Glutamatergic neuron (in vitro differentiated cells): ENCODE measurements at regions not wholly inside any gene's neighbourhood (a gene's known extent, or its start where the extent isn't known, plus 50 kb on each side); places are given as distances from the start of the nearest gene placed in this dataset.

Source experiments
- DNase-seq: peaks from one replicate; pipeline ENCODE4 v3.0.0; 2022
- H3K27ac Mint-ChIP-seq: one replicate; pipeline ENCODE4 v1.8.0; 2020; ENCODE audit warnings: mild to moderate bottlenecking, mixed read lengths, inconsistent platforms; ENCODE audit not compliant: unreplicated experiment
- H3K27me3 Mint-ChIP-seq: one replicate; pipeline ENCODE4 v1.8.0; 2020; ENCODE audit warnings: mild to moderate bottlenecking, moderate library complexity, mixed read lengths, inconsistent platforms; ENCODE audit not compliant: unreplicated experiment
- H3K36me3 Mint-ChIP-seq: one replicate; pipeline ENCODE4 v1.8.0; 2020; ENCODE audit warnings: mild to moderate bottlenecking, mixed read lengths, inconsistent platforms; ENCODE audit not compliant: unreplicated experiment
- H3K4me1 Mint-ChIP-seq: one replicate; pipeline ENCODE4 v1.8.0; 2020; ENCODE audit warnings: mild to moderate bottlenecking, low read depth, mixed read lengths, inconsistent platforms; ENCODE audit not compliant: unreplicated experiment
- H3K4me3 Mint-ChIP-seq: one replicate; pipeline ENCODE4 v1.8.0; 2020; ENCODE audit warnings: mild to moderate bottlenecking, mixed read lengths, inconsistent platforms; ENCODE audit not compliant: unreplicated experiment
- H3K9me3 Mint-ChIP-seq: one replicate; pipeline ENCODE4 v1.8.0; 2020; ENCODE audit warnings: mild to moderate bottlenecking, moderate library complexity, mixed read lengths, inconsistent platforms; ENCODE audit not compliant: unreplicated experiment
- TF ChIP-seq, protein P1 (sequence below): fragments of 200-600 bp; sonication (generic); IDR thresholded peaks from one replicate; pipeline ENCODE4 v1.5.0; 2021; ENCODE audit not compliant: partially characterized antibody, unreplicated experiment

GRCh38 chr9:129484352-129485000 is 136.4 kb downstream of the C9orf50 start:
- H3K4me1 Mint-ChIP-seq, result peaks cover 45% of the 10 kb centered on the region

DNA sequence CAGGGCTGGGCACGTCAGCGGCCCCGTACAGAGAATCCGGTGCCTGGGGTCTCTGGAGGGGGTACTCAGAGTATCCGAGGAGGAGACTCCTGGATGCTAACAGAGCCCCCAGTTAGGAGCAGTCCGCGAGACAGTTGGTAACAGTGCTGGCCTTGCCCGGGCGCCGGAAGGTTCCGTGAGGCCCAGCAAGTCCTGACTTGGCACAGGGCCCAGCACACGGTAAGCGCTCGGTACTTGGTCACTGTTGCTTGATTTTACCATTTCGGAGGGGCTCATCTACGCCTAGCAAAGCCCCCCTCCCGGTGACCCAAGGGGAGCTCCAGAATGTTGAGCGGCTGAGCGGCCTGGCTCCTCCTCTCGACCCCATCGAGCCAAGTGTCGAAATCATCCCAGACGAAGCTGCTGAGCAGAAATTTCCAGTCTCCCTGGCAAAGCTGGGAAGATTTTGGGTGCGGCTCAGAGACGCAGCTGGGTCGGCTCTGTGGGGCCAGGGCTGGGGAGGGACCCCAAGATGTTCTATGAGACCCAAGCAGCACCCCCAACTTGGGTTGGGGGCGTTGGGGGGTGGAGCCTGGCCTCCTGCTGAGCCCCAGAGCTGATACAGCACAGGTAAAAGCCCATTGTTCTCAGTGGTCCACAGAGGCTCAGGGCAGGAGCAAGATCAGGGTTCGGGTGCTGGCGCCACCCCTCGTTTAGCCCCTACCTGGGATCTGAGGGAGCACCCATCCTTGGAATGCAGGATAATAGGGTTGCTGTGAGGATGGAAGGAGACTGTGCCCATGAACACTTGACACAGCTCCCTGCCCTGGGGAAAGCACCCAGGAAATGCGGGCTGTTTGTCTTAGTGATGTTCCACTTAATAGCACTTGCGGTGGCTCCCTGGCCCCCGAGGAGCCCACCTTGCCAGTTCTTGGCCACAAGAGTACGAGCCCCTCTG is 137.2 kb downstream of the C9orf50 start:
- DNase-seq, result no peak
- H3K27me3 Mint-ChIP-seq, result peaks cover 7% of the 10 kb centered on the region
- H3K4me3 Mint-ChIP-seq, result peak overlapping the region; percentile 46
- peaks cover 47% of the 10 kb centered on the region for H3K4me1 Mint-ChIP-seq
- no peak overlapping the region for H3K27ac Mint-ChIP-seq
- peaks cover 13% of the 10 kb centered on the region for H3K9me3 Mint-ChIP-seq
- H3K36me3 Mint-ChIP-seq, result no peaks in the 10 kb centered on the region
- TF ChIP-seq, protein P1, sequence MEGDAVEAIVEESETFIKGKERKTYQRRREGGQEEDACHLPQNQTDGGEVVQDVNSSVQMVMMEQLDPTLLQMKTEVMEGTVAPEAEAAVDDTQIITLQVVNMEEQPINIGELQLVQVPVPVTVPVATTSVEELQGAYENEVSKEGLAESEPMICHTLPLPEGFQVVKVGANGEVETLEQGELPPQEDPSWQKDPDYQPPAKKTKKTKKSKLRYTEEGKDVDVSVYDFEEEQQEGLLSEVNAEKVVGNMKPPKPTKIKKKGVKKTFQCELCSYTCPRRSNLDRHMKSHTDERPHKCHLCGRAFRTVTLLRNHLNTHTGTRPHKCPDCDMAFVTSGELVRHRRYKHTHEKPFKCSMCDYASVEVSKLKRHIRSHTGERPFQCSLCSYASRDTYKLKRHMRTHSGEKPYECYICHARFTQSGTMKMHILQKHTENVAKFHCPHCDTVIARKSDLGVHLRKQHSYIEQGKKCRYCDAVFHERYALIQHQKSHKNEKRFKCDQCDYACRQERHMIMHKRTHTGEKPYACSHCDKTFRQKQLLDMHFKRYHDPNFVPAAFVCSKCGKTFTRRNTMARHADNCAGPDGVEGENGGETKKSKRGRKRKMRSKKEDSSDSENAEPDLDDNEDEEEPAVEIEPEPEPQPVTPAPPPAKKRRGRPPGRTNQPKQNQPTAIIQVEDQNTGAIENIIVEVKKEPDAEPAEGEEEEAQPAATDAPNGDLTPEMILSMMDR, result no peak

More at GRCh38 chr9:129484352-129485000, 136.4 kb downstream of the C9orf50 start:
- H3K27ac Mint-ChIP-seq, result peak overlapping the region; percentile 25
- peaks cover 10% of the 10 kb centered on the region for H3K27me3 Mint-ChIP-seq
- peaks cover 17% of the 10 kb centered on the region for H3K9me3 Mint-ChIP-seq
- TF ChIP-seq, protein P1, result no peak
- no peak for DNase-seq
- H3K36me3 Mint-ChIP-seq, result no peaks in the 10 kb centered on the region
- no peak overlapping the region for H3K4me3 Mint-ChIP-seq

- Mint-ChIP-seq H3K27ac (no peak overlapping the region), H3K4me1 (peaks cover 44% of the 10 kb centered on the region), H3K4me3 (peak overlapping the region; percentile 64), H3K27me3 (peaks cover 4% of the 10 kb centered on the region), H3K36me3 (no peaks in the 10 kb centered on the region), H3K9me3 (peaks cover 13% of the 10 kb centered on the region)
- TF ChIP-seq, protein P1, result no peak
- DNase-seq, result peak; percentile 65
These were observed 138.1 kb downstream of the C9orf50 start for GRCh38 chr9:129482521-129483414.

- Mint-ChIP-seq H3K36me3 (no peaks in the 10 kb centered on the region), H3K27ac (no peak overlapping the region), H3K4me1 (peaks cover 38% of the 10 kb centered on the region), H3K27me3 (peaks cover 3% of the 10 kb centered on the region), H3K4me3 (no peak overlapping the region), H3K9me3 (peaks cover 8% of the 10 kb centered on the region)
- TF ChIP-seq, protein P1, result no peak
- no peak for DNase-seq
These were observed 138.9 kb downstream of the C9orf50 start for GRCh38 chr9:129481810-129482511.
